HEK293 (cell line): ENCODE measurements at regions not wholly inside any gene's neighbourhood (a gene's known extent, or its start where the extent isn't known, plus 50 kb on each side); places are given as distances from the start of the nearest gene placed in this dataset.
A peak's percentile ranks its signal among the peaks of the same experiment; 100 is the strongest.

Experiments
- CTCF ChIA-PET: fragments of 350-600 bp; formaldehyde crosslinking; extraction: SDS; loops from one replicate; lab custom pipeline; 2021; ENCODE audit warnings: antibody characterized with exemption; lab: Yijun Ruan, JAX
- POLR2A ChIA-PET: fragments of 300-600 bp; formaldehyde crosslinking; extraction: SDS; loops from one replicate; lab custom pipeline; 2020; ENCODE audit warnings: antibody characterized with exemption, inconsistent platforms; lab: Yijun Ruan, JAX
- H3K27ac ChIP-seq: fragments of 200-500 bp; sonication (Bioruptor generic); 2 replicates; pipeline ENCODE4 v1.5.1; 2014; ENCODE audit warnings: low read depth, low read length, control low read depth, inconsistent platforms; ENCODE audit errors: extremely low read depth
- H3K36me3 ChIP-seq, 2 experiments: fragments of 200-500 bp in 1 of 2; sonication (Bioruptor generic) in 1 of 2; 1 replicate in 1 of 2; 2 replicates in 1 of 2; pipeline ENCODE4 v1.5.1; 2014 to 2017; ENCODE audit warnings: inconsistent platforms in 2 of 2, low read length in 2 of 2; ENCODE audit not compliant: control insufficient read depth in 2 of 2, insufficient read depth in 1 of 2
- H3K4me1 ChIP-seq: fragments of 200-500 bp; sonication (Bioruptor generic); 2 replicates; pipeline ENCODE4 v1.5.1; 2014; ENCODE audit warnings: mild to moderate bottlenecking, low read length, inconsistent platforms; ENCODE audit not compliant: control insufficient read depth, insufficient read depth
- H3K4me3 ChIP-seq: 2 replicates; pipeline ENCODE4 v1.5.1; 2011; ENCODE audit warnings: low read depth, mild to moderate bottlenecking, control low read depth, low read length, moderate library complexity
- H3K9me3 ChIP-seq: fragments of 200-500 bp; sonication (Bioruptor generic); 2 replicates; pipeline ENCODE4 v1.5.1; 2014; ENCODE audit warnings: low read depth, low read length, inconsistent platforms; ENCODE audit not compliant: control insufficient read depth, insufficient read depth
- AEBP2 ChIP-seq: fragments of 450-650 bp; formaldehyde crosslinking; IDR thresholded peaks from 2 replicates; pipeline ENCODE4 v1.5.1; 2016; ENCODE audit warnings: missing biosample characterization, missing genetic modification characterization, borderline replicate concordance
- GFI1B ChIP-seq: fragments of 450-650 bp; formaldehyde crosslinking; IDR thresholded peaks from 2 replicates; pipeline ENCODE4 v1.5.1; 2016; ENCODE audit warnings: missing biosample characterization, missing genetic modification characterization
- KLF17 ChIP-seq: fragments of 450-650 bp; formaldehyde crosslinking; IDR thresholded peaks from 2 replicates; pipeline ENCODE4 v1.5.1; 2016; ENCODE audit warnings: missing biosample characterization, missing genetic modification characterization
- TRIM28 ChIP-seq: IDR thresholded peaks from 2 replicates; pipeline ENCODE4 v1.6.1; 2011; ENCODE audit warnings: low read length, control low read depth, borderline replicate concordance
- YY1 ChIP-seq: fragments of 450-650 bp; formaldehyde crosslinking; IDR thresholded peaks from 2 replicates; pipeline ENCODE4 v1.5.1; 2018; ENCODE audit warnings: missing biosample characterization, missing genetic modification characterization
- ZBTB6 ChIP-seq: fragments of 450-650 bp; formaldehyde crosslinking; IDR thresholded peaks from 2 replicates; pipeline ENCODE4 v1.5.1; 2017; ENCODE audit warnings: missing biosample characterization, missing genetic modification characterization
- ZNF24 ChIP-seq: fragments of 450-650 bp; formaldehyde crosslinking; IDR thresholded peaks from 2 replicates; pipeline ENCODE4 v1.5.1; 2016; ENCODE audit warnings: missing biosample characterization, missing genetic modification characterization
- ZNF26 ChIP-seq: fragments of 450-650 bp; formaldehyde crosslinking; IDR thresholded peaks from 2 replicates; pipeline ENCODE4 v1.5.1; 2016; ENCODE audit warnings: missing biosample characterization, missing genetic modification characterization
- ZNF366 ChIP-seq: fragments of 450-650 bp; formaldehyde crosslinking; conservative IDR thresholded peaks from 2 replicates; pipeline ENCODE4 v1.5.1; 2016; ENCODE audit warnings: missing biosample characterization, missing genetic modification characterization
- ZNF398 ChIP-seq: fragments of 450-650 bp; formaldehyde crosslinking; IDR thresholded peaks from 2 replicates; pipeline ENCODE4 v1.5.1; 2017; ENCODE audit warnings: missing biosample characterization, missing genetic modification characterization
- ZNF404 ChIP-seq: fragments of 450-650 bp; formaldehyde crosslinking; IDR thresholded peaks from 2 replicates; pipeline ENCODE4 v1.5.1; 2017; ENCODE audit warnings: missing biosample characterization, missing genetic modification characterization
- ZNF600 ChIP-seq: fragments of 450-650 bp; formaldehyde crosslinking; IDR thresholded peaks from 2 replicates; pipeline ENCODE4 v1.5.1; 2016; ENCODE audit warnings: missing biosample characterization, missing genetic modification characterization
- ZNF677 ChIP-seq: fragments of 450-650 bp; IDR thresholded peaks from 2 replicates; pipeline ENCODE4 v1.5.0; 2018; ENCODE audit warnings: missing biosample characterization, mild to moderate bottlenecking, missing genetic modification characterization, moderate library complexity
- ZNF707 ChIP-seq: fragments of 450-650 bp; formaldehyde crosslinking; IDR thresholded peaks from 2 replicates; pipeline ENCODE4 v1.5.1; 2016; ENCODE audit warnings: missing biosample characterization, missing genetic modification characterization
- ZNF747 ChIP-seq: fragments of 450-650 bp; formaldehyde crosslinking; IDR thresholded peaks from 2 replicates; pipeline ENCODE4 v1.5.1; 2016; ENCODE audit warnings: missing biosample characterization, missing genetic modification characterization
- ZNF785 ChIP-seq: fragments of 450-650 bp; formaldehyde crosslinking; IDR thresholded peaks from 2 replicates; pipeline ENCODE4 v1.5.1; 2016; ENCODE audit warnings: missing biosample characterization, missing genetic modification characterization
- ZSCAN16 ChIP-seq: fragments of 450-650 bp; formaldehyde crosslinking; IDR thresholded peaks from 2 replicates; pipeline ENCODE4 v1.5.1; 2016; ENCODE audit warnings: missing biosample characterization, missing genetic modification characterization
- ZSCAN4 ChIP-seq: fragments of 450-650 bp; formaldehyde crosslinking; IDR thresholded peaks from 2 replicates; pipeline ENCODE4 v1.5.1; 2017; ENCODE audit warnings: missing biosample characterization, missing genetic modification characterization

GRCh38 chr12:53869500-53869899, 69.1 kb upstream of the HOXC13 start:
- no peak overlapping the region for H3K4me3 ChIP-seq
- H3K27ac ChIP-seq, result no peak overlapping the region
- ChIA-PET CTCF (interaction anchor here (0.7 to 1.6 kb wide), 6 partner anchors 8 to 167 kb away, joined by 3 to 4 read pairs (median 4); no protein-coding TSS in a partner anchor), POLR2A (no interaction called here)
- no peaks in the 10 kb centered on the region for H3K36me3 ChIP-seq
- no peaks in the 10 kb centered on the region for H3K9me3 ChIP-seq
- peaks cover 18% of the 10 kb centered on the region for H3K4me1 ChIP-seq
- TF ChIP-seq ZNF398 (tag by site-specific recombination) (no peak), ZBTB6 (tag by site-specific recombination) (0 out of 2 replicates have a peak, but pooled peaks have one; percentile 5), KLF17 (tag by site-specific recombination) (no peak), ZSCAN4 (no peak)

- ChIA-PET CTCF (interaction anchor here (0.7 to 1.6 kb wide), 9 partner anchors 9 to 180 kb away, joined by 3 to 4 read pairs (median 3); no protein-coding TSS in a partner anchor), POLR2A (no interaction called here)
- no peak overlapping the region for H3K4me3 ChIP-seq
- TF ChIP-seq ZNF26 (no peak), ZNF366 (tag by site-specific recombination) (no peak), ZNF677 (tag by site-specific recombination) (no peak), TRIM28 (no peak), ZNF600 (tag by site-specific recombination) (no peak), ZSCAN4 (no peak), ZSCAN16 (tag by site-specific recombination) (no peak), ZNF707 (tag by site-specific recombination) (no peak), ZNF785 (tag by site-specific recombination) (no peak), GFI1B (no peak), YY1 (tag by site-specific recombination) (no peak), AEBP2 (no peak), ZNF24 (tag by site-specific recombination) (no peak), ZNF404 (no peak), ZNF747 (tag by site-specific recombination) (no peak)
- no peak overlapping the region for H3K27ac ChIP-seq
- no peaks in the 10 kb centered on the region for H3K9me3 ChIP-seq
- no peaks in the 10 kb centered on the region for H3K36me3 ChIP-seq
- peaks cover 18% of the 10 kb centered on the region for H3K4me1 ChIP-seq
These were observed 68.5 kb upstream of the HOXC13 start for GRCh38 chr12:53870117-53870516.
